CD4-positive, alpha-beta T cell treated with Interleukin-15 for 4 hours (primary cell): ENCODE measurements at regions not wholly inside any gene's neighbourhood (a gene's known extent, or its start where the extent isn't known, plus 50 kb on each side); places are given as distances from the start of the nearest gene placed in this dataset.

Experiments used
- DNase-seq: peaks from one replicate; pipeline ENCODE4 v3.0.0-alpha.2; 2020; ENCODE audit warnings: low spot score

GRCh38 chr6:141451511-141452353 is 681.0 kb upstream of the GJE1 start:
- no peak for DNase-seq

- DNase-seq: no peak
These were observed 681.6 kb upstream of the GJE1 start for GRCh38 chr6:141451181-141451510.

- no peak for DNase-seq
These were observed 686.6 kb upstream of the GJE1 start for GRCh38 chr6:141445928-141446628.

- DNase-seq: no peak
These were observed 688.9 kb upstream of the GJE1 start for GRCh38 chr6:141443668-141444289.

GRCh38 chr6:141443032-141443431 is 689.7 kb upstream of the GJE1 start:
- DNase-seq: no peak

GRCh38 chr6:141439513-141439912 is 693.2 kb upstream of the GJE1 start:
- DNase-seq: no peak

- DNase-seq: no peak
These were observed 695.0 kb upstream of the GJE1 start for GRCh38 chr6:141437685-141438084.

GRCh38 chr6:141437011-141437410 is 695.7 kb upstream of the GJE1 start:
- DNase-seq: no peak

GRCh38 chr6:141426400-141426980 is 706.2 kb upstream of the GJE1 start:
- DNase-seq: no peak

GRCh38 chr6:141421378-141421777 is 711.3 kb upstream of the GJE1 start:
- no peak for DNase-seq

- no peak for DNase-seq
These were observed 714.6 kb upstream of the GJE1 start for GRCh38 chr6:141418076-141418475.

- DNase-seq: no peak
These were observed 716.8 kb upstream of the GJE1 start for GRCh38 chr6:141415896-141416295.

GRCh38 chr6:141413196-141413595 is 719.5 kb upstream of the GJE1 start:
- DNase-seq: no peak

- DNase-seq: no peak
These were observed 726.0 kb upstream of the GJE1 start for GRCh38 chr6:141406761-141407160.

GRCh38 chr6:141403827-141404226 is 728.9 kb upstream of the GJE1 start:
- DNase-seq: no peak

GRCh38 chr6:141403103-141403502 is 729.6 kb upstream of the GJE1 start:
- no peak for DNase-seq

- no peak for DNase-seq
These were observed 730.2 kb upstream of the GJE1 start for GRCh38 chr6:141402489-141402888.

GRCh38 chr6:141401851-141402250 is 730.9 kb upstream of the GJE1 start:
- no peak for DNase-seq

- no peak for DNase-seq
These were observed 731.6 kb upstream of the GJE1 start for GRCh38 chr6:141401168-141401567.

GRCh38 chr6:141398949-141399348 is 733.8 kb upstream of the GJE1 start:
- DNase-seq: no peak

GRCh38 chr6:141395443-141396008 is 737.2 kb upstream of the GJE1 start:
- DNase-seq: no peak

- no peak for DNase-seq
These were observed 738.1 kb upstream of the GJE1 start for GRCh38 chr6:141394565-141395051.
